GM18505 (cell line): ENCODE measurements at regions not wholly inside any gene's neighbourhood (a gene's known extent, or its start where the extent isn't known, plus 50 kb on each side); places are given as distances from the start of the nearest gene placed in this dataset.
"Not testable (repeated sequence)": the region's sequence is repeated elsewhere in the genome, so short reads cannot be mapped to it uniquely, and the experiment has no call there.

Source experiments
- ATAC-seq: cut with Tn5 transposase; IDR thresholded peaks from one replicate; pipeline ENCODE4 v1.9.1; 2021; ENCODE audit not compliant: unreplicated experiment
- POLR2A ChIP-seq: IDR thresholded peaks from 4 replicates; pipeline ENCODE4 v1.6.1; 2011; ENCODE audit warnings: borderline replicate concordance; ENCODE audit not compliant: insufficient read depth, insufficient read length; ENCODE audit errors: extremely low read depth

- ATAC-seq, result no peak
- no peak for TF ChIP-seq POLR2A
Measured at GRCh38 chr7:67486401-67486800, 489.8 kb downstream of the TYW1 start.

- no peak for ATAC-seq
- TF ChIP-seq POLR2A, result no peak
Measured at GRCh38 chr7:67487316-67487715, 490.7 kb downstream of the TYW1 start.

GRCh38 chr7:67489881-67490280 is 493.2 kb downstream of the TYW1 start:
- no peak for TF ChIP-seq POLR2A
- ATAC-seq, result no peak

- no peak for ATAC-seq
- TF ChIP-seq POLR2A, result no peak
Measured at GRCh38 chr7:67493366-67493765, 496.7 kb downstream of the TYW1 start.

GRCh38 chr7:67496589-67496988 is 500.0 kb downstream of the TYW1 start:
- ATAC-seq, result no peak
- no peak for TF ChIP-seq POLR2A

- not testable (repeated sequence) for ATAC-seq
Measured at GRCh38 chr7:67497914-67498313, 501.3 kb downstream of the TYW1 start.

GRCh38 chr7:67502929-67503328 is 506.3 kb downstream of the TYW1 start:
- TF ChIP-seq POLR2A, result no peak
- no peak for ATAC-seq

GRCh38 chr7:67505449-67505848 is 508.8 kb downstream of the TYW1 start:
- no peak for ATAC-seq
- no peak for TF ChIP-seq POLR2A

GRCh38 chr7:67512481-67512880 is 515.8 kb downstream of the TYW1 start:
- ATAC-seq, result no peak
- TF ChIP-seq POLR2A, result no peak

GRCh38 chr7:67518580-67518979 is 521.9 kb downstream of the TYW1 start:
- no peak for ATAC-seq
- TF ChIP-seq POLR2A, result no peak

- no peak for TF ChIP-seq POLR2A
- no peak for ATAC-seq
Measured at GRCh38 chr7:67519171-67519570, 522.5 kb downstream of the TYW1 start.

GRCh38 chr7:67522504-67522903 is 525.9 kb downstream of the TYW1 start:
- no peak for TF ChIP-seq POLR2A
- ATAC-seq, result no peak

- no peak for TF ChIP-seq POLR2A
- ATAC-seq, result no peak
Measured at GRCh38 chr7:67523713-67524112, 527.1 kb downstream of the TYW1 start.

GRCh38 chr7:67525588-67525987 is 529.0 kb downstream of the TYW1 start:
- TF ChIP-seq POLR2A, result no peak
- ATAC-seq, result no peak

- no peak for TF ChIP-seq POLR2A
Measured at GRCh38 chr7:67535241-67535989, 538.8 kb downstream of the TYW1 start.

More at GRCh38 chr7:67535241-67535989, 538.8 kb downstream of the TYW1 start:
- no peak for ATAC-seq
